GM12873 (cell line): ENCODE measurements at regions not wholly inside any gene's neighbourhood (a gene's known extent, or its start where the extent isn't known, plus 50 kb on each side); places are given as distances from the start of the nearest gene placed in this dataset.

Experiments used
- TF ChIP-seq, protein P1 (sequence below): IDR thresholded peaks from 2 replicates; pipeline ENCODE4 v1.5.1; 2012; ENCODE audit warnings: low read depth, mild to moderate bottlenecking, moderate library complexity, low read length, control low read depth; ENCODE audit not compliant: insufficient read depth; ENCODE audit errors: missing control alignments

GRCh38 chrX:96455078-96455477 is 229.6 kb upstream of the DIAPH2 start:
- TF ChIP-seq, protein P1, sequence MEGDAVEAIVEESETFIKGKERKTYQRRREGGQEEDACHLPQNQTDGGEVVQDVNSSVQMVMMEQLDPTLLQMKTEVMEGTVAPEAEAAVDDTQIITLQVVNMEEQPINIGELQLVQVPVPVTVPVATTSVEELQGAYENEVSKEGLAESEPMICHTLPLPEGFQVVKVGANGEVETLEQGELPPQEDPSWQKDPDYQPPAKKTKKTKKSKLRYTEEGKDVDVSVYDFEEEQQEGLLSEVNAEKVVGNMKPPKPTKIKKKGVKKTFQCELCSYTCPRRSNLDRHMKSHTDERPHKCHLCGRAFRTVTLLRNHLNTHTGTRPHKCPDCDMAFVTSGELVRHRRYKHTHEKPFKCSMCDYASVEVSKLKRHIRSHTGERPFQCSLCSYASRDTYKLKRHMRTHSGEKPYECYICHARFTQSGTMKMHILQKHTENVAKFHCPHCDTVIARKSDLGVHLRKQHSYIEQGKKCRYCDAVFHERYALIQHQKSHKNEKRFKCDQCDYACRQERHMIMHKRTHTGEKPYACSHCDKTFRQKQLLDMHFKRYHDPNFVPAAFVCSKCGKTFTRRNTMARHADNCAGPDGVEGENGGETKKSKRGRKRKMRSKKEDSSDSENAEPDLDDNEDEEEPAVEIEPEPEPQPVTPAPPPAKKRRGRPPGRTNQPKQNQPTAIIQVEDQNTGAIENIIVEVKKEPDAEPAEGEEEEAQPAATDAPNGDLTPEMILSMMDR, result no peak

- TF ChIP-seq, protein P1, result no peak
Observed at GRCh38 chrX:96464880-96465558, 219.6 kb upstream of the DIAPH2 start.

GRCh38 chrX:96474029-96474740 is 210.5 kb upstream of the DIAPH2 start:
- TF ChIP-seq, protein P1, result no peak

GRCh38 chrX:96474741-96475125 is 209.9 kb upstream of the DIAPH2 start:
- TF ChIP-seq, protein P1, result no peak

GRCh38 chrX:96480081-96480480 is 204.6 kb upstream of the DIAPH2 start:
- TF ChIP-seq, protein P1, result no peak

- TF ChIP-seq, protein P1, result no peak
Observed at GRCh38 chrX:96481831-96482230, 202.8 kb upstream of the DIAPH2 start.

- TF ChIP-seq, protein P1, result no peak
Observed at GRCh38 chrX:96483647-96484160, 200.9 kb upstream of the DIAPH2 start.
